Prostate gland (tissue), 2 donors: ENCODE measurements at regions not wholly inside any gene's neighbourhood (a gene's known extent, or its start where the extent isn't known, plus 50 kb on each side); places are given as distances from the start of the nearest gene placed in this dataset.

Source experiments
- DNase-seq: peaks from one replicate; pipeline ENCODE4 v3.0.0-alpha.2; 2019; ENCODE audit warnings: low spot score
- H3K27ac ChIP-seq, 2 donors: fragments of 200-600 bp; sonication (generic); 2 replicates each; pipeline ENCODE4 v1.5.1; 2017 to 2019
- H3K27me3 ChIP-seq: fragments of 200-600 bp; sonication (generic); replicated peaks from 2 replicates; pipeline ENCODE4 v1.5.1; 2019; ENCODE audit not compliant: insufficient read depth
- H3K36me3 ChIP-seq, 2 donors: fragments of 200-600 bp; sonication (generic); 1 replicate in 1 of 2; 2 replicates in 1 of 2; pipeline versions ENCODE4 v1.5.1 to v1.8.1; 2017 to 2019
- H3K4me1 ChIP-seq: fragments of 200-600 bp; sonication (generic); replicated peaks from 2 replicates; pipeline ENCODE4 v1.5.1; 2019
- H3K4me3 ChIP-seq, 2 donors: fragments of 200-600 bp; sonication (generic); 2 replicates each; pipeline ENCODE4 v1.5.1; 2017 to 2019
- H3K9me3 ChIP-seq: fragments of 200-600 bp; sonication (generic); 2 replicates; pipeline ENCODE4 v1.5.1; 2017
- CTCF ChIP-seq, 4 experiments: fragments of 200-600 bp in 2 of 4; fragments of 450-650 bp in 2 of 4; sonication (generic) in 2 of 4; IDR thresholded peaks; 1 replicate in 3 of 4; 2 replicates in 1 of 4; pipeline ENCODE4 v1.5.1; 2016 to 2019; ENCODE audit warnings: antibody characterized with exemption in 4 of 4, mild to moderate bottlenecking in 2 of 4, moderate library complexity in 2 of 4
- POLR2A ChIP-seq: fragments of 450-650 bp; IDR thresholded peaks from one replicate; pipeline ENCODE4 v1.6.1; 2016; ENCODE audit warnings: antibody characterized with exemption, mild to moderate bottlenecking
- POLR2AphosphoS5 ChIP-seq: sonication (generic); formaldehyde crosslinking; IDR thresholded peaks from one replicate; pipeline ENCODE4 v1.6.1; 2017; ENCODE audit warnings: antibody characterized with exemption
- WGBS: methylation state at CpG from one replicate; pipeline ENCODE4 v1.1.5; 2018; 5-methylcytosine and 5-hydroxymethylcytosine counted together
- intact Hi-C: fragments of 100-400 bp; cut with DNase I; formaldehyde crosslinking; loops from one replicate; pipeline ENCODE4 v1.14.2; 2022

- DNase-seq = no peak
- Histone ChIP-seq H3K4me1 (no peaks in the 10 kb centered on the region), H3K4me3 (no peak overlapping the region), H3K27me3 (peaks cover 8% of the 10 kb centered on the region), H3K36me3 (no peaks in the 10 kb centered on the region), H3K27ac (no peak overlapping the region), H3K9me3 (no peaks in the 10 kb centered on the region)
- intact Hi-C loops = no loop called here
- TF ChIP-seq POLR2A (no peak), CTCF (IDR thresholded peaks at IDR 0.05) (no peak), POLR2AphosphoS5 (no peak)
- 66% methylated on average over 2 of the region's 2 CpGs for WGBS
These were observed 395.9 kb downstream of the LRATD1 start for GRCh38 chr2:15028406-15028805.

GRCh38 chr2:15031745-15032240 lies 399.3 kb downstream of the LRATD1 start:
- no peak for DNase-seq
- Histone ChIP-seq H3K4me1 (no peaks in the 10 kb centered on the region), H3K9me3 (no peaks in the 10 kb centered on the region), H3K27me3 (peaks cover 8% of the 10 kb centered on the region), H3K27ac (no peak overlapping the region), H3K4me3 (no peak overlapping the region), H3K36me3 (no peaks in the 10 kb centered on the region)
- intact Hi-C loops = no loop called here
- WGBS = 82% methylated on average over 4 of the region's 4 CpGs
- TF ChIP-seq POLR2A (no peak), CTCF (IDR thresholded peaks at IDR 0.05) (no peak)

GRCh38 chr2:15034246-15034645 lies 401.7 kb downstream of the LRATD1 start:
- Histone ChIP-seq H3K27me3 (peaks cover 4% of the 10 kb centered on the region), H3K9me3 (no peaks in the 10 kb centered on the region), H3K4me1 (no peaks in the 10 kb centered on the region), H3K27ac (no peak overlapping the region), H3K4me3 (no peak overlapping the region), H3K36me3 (no peaks in the 10 kb centered on the region)
- TF ChIP-seq POLR2A (no peak), CTCF (IDR thresholded peaks at IDR 0.05) (no peak), POLR2AphosphoS5 (no peak)
- 67% methylated on average over 2 of the region's 2 CpGs for WGBS
- DNase-seq = no peak
- intact Hi-C loops = no loop called here

- WGBS = 56% methylated on average over 2 of the region's 2 CpGs
- no peak for DNase-seq
- no peaks in the 10 kb centered on the region for H3K9me3 ChIP-seq
- no peaks in the 10 kb centered on the region for H3K36me3 ChIP-seq
- no peak for TF ChIP-seq CTCF (IDR thresholded peaks at IDR 0.05)
- H3K4me1 ChIP-seq = no peaks in the 10 kb centered on the region
- intact Hi-C loops = no loop called here
- H3K27me3 ChIP-seq = peaks cover 4% of the 10 kb centered on the region
- H3K4me3 ChIP-seq = no peak overlapping the region
- H3K27ac ChIP-seq = no peak overlapping the region
These were observed 402.3 kb downstream of the LRATD1 start for GRCh38 chr2:15034860-15035259.

GRCh38 chr2:15038366-15039364 lies 406.1 kb downstream of the LRATD1 start:
- H3K4me1 ChIP-seq = no peaks in the 10 kb centered on the region
- H3K36me3 ChIP-seq = no peaks in the 10 kb centered on the region
- intact Hi-C loops = no loop called here
- no peaks in the 10 kb centered on the region for H3K27me3 ChIP-seq
- no peak overlapping the region for H3K4me3 ChIP-seq
- 65% methylated on average over 15 of the region's 15 CpGs for WGBS
- H3K9me3 ChIP-seq = no peaks in the 10 kb centered on the region
- TF ChIP-seq POLR2A (no peak), CTCF (IDR thresholded peaks at IDR 0.05) (no peak), POLR2AphosphoS5 (no peak)
- no peak overlapping the region for H3K27ac ChIP-seq
- no peak for DNase-seq
